ENCODE measurements at regions not wholly inside any gene's neighbourhood (a gene's known extent, or its start where the extent isn't known, plus 50 kb on each side); places are given as distances from the start of the nearest gene placed in this dataset.

DNA sequence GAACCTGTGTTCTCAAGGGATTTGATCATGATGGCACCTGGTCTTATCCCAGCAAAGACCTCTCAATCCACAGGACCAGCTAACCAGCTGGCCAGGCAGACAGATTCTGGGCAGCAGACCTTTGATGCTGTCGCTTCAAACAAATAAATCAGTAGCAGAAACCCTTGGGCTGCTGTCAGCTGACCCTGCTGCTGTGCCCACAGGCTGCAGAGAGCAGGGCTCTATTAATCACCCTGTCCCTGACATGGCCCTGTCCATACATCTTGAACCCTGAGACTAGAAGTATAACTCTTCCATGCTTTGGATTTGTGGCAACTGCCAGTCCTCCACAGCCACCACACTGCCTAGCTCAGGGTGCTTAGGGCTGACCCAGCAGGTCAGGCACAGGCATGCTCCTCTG lies 244.1 kb upstream of the PODXL start:
- TF ChIP-seq, protein P1, sequence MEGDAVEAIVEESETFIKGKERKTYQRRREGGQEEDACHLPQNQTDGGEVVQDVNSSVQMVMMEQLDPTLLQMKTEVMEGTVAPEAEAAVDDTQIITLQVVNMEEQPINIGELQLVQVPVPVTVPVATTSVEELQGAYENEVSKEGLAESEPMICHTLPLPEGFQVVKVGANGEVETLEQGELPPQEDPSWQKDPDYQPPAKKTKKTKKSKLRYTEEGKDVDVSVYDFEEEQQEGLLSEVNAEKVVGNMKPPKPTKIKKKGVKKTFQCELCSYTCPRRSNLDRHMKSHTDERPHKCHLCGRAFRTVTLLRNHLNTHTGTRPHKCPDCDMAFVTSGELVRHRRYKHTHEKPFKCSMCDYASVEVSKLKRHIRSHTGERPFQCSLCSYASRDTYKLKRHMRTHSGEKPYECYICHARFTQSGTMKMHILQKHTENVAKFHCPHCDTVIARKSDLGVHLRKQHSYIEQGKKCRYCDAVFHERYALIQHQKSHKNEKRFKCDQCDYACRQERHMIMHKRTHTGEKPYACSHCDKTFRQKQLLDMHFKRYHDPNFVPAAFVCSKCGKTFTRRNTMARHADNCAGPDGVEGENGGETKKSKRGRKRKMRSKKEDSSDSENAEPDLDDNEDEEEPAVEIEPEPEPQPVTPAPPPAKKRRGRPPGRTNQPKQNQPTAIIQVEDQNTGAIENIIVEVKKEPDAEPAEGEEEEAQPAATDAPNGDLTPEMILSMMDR (IDR thresholded peaks at IDR 0.05) = no peak
- TF ChIP-seq POLR2A (IDR thresholded peaks at IDR 0.05) = no peak
